PC-3 (cell line): ENCODE measurements at regions not wholly inside any gene's neighbourhood (a gene's known extent, or its start where the extent isn't known, plus 50 kb on each side); places are given as distances from the start of the nearest gene placed in this dataset.

ENCODE experiments used
- CTCF ChIP-seq: fragments of 300-600 bp; sonication (generic); conservative IDR thresholded peaks from 2 replicates; pipeline ENCODE4 v1.5.1; 2017; ENCODE audit warnings: antibody characterized with exemption, low read depth, mild to moderate bottlenecking, low read length
- EZH2 ChIP-seq: fragments of 300-600 bp; sonication (generic); IDR thresholded peaks from one replicate; pipeline ENCODE4 v1.6.1; 2017; ENCODE audit warnings: antibody characterized with exemption, mild to moderate bottlenecking, low read length; ENCODE audit not compliant: unreplicated experiment
- EZH2phosphoT487 ChIP-seq: fragments of 300-600 bp; sonication (generic); IDR thresholded peaks from 2 replicates; pipeline ENCODE4 v1.6.1; 2018; ENCODE audit warnings: mild to moderate bottlenecking, antibody characterized with exemption, low read length, borderline replicate concordance

- TF ChIP-seq CTCF, result no peak
- TF ChIP-seq EZH2, result no peak
- TF ChIP-seq EZH2phosphoT487, result no peak
Observed at GRCh38 chr5:103445426-103446035, 117.1 kb downstream of the NUDT12 start.
